Activated CD4-positive, alpha-beta memory T cell treated with anti-CD3 and anti-CD28 coated beads, Interleukin-2, amount 10 ng/mL, durations not matched to agents 7 days and 5 days (primary cell): ENCODE measurements at regions not wholly inside any gene's neighbourhood (a gene's known extent, or its start where the extent isn't known, plus 50 kb on each side); places are given as distances from the start of the nearest gene placed in this dataset.

Experiments used
- CTCF ChIA-PET: fragments of 350-600 bp; sonication (Branson Sonifier 250); formaldehyde crosslinking; loops from one replicate; lab custom pipeline; 2021; ENCODE audit warnings: antibody characterized with exemption, inconsistent platforms; lab: Charles Lee
- POLR2A ChIA-PET: fragments of 350-600 bp; sonication (Branson Sonifier 250); formaldehyde crosslinking; loops from one replicate; lab custom pipeline; 2021; ENCODE audit warnings: antibody characterized with exemption; lab: Charles Lee
- DNase-seq: peaks from one replicate; pipeline ENCODE4 v3.0.0-alpha.2; 2020
- H3K27ac Mint-ChIP-seq: one replicate; pipeline ENCODE4 v1.8.0; 2021; ENCODE audit warnings: mild to moderate bottlenecking, mixed read lengths
- H3K27me3 Mint-ChIP-seq: one replicate; pipeline ENCODE4 v1.8.0; 2021; ENCODE audit warnings: mixed read lengths
- H3K36me3 Mint-ChIP-seq: one replicate; pipeline ENCODE4 v1.8.0; 2021; ENCODE audit warnings: low read depth, mixed read lengths
- H3K4me1 Mint-ChIP-seq: one replicate; pipeline ENCODE4 v1.8.0; 2021; ENCODE audit warnings: mixed read lengths
- H3K4me3 Mint-ChIP-seq: one replicate; pipeline ENCODE4 v1.8.0; 2021; ENCODE audit warnings: mild to moderate bottlenecking, mixed read lengths
- H3K9me3 Mint-ChIP-seq: one replicate; pipeline ENCODE4 v1.8.0; 2021; ENCODE audit warnings: mixed read lengths

DNA sequence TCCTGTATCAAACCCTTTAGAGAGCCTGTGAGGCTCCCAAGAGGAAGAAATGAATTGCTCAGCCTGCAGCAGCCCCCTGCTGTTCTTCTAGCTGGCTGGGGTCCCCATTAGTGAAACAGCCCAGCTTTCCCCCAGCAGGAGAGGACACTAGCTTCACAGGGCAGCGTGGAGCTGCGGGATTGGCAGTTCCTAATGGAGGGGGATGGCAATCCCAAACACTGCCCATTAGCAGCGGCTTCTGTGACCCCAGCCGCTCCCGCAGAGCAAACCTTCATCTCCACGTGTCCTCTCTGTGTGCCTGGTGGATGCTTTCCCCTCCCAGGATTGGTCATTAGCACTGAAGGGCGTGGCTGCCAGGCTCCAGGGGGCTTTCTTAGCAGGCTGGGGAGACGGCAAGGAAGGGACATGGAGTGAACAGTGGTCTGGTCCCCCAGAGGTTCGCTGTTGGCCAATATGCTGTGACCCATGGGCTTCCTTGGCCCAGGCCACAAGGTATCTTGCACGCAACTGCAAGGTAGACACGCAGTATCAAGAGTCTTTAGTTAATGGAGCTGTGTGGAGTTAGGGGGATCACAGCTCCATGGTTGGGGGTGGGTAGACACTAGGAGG lies 322.5 kb upstream of the ZMIZ1 start:
- no peaks in the 10 kb centered on the region for H3K4me1 Mint-ChIP-seq

DNA sequence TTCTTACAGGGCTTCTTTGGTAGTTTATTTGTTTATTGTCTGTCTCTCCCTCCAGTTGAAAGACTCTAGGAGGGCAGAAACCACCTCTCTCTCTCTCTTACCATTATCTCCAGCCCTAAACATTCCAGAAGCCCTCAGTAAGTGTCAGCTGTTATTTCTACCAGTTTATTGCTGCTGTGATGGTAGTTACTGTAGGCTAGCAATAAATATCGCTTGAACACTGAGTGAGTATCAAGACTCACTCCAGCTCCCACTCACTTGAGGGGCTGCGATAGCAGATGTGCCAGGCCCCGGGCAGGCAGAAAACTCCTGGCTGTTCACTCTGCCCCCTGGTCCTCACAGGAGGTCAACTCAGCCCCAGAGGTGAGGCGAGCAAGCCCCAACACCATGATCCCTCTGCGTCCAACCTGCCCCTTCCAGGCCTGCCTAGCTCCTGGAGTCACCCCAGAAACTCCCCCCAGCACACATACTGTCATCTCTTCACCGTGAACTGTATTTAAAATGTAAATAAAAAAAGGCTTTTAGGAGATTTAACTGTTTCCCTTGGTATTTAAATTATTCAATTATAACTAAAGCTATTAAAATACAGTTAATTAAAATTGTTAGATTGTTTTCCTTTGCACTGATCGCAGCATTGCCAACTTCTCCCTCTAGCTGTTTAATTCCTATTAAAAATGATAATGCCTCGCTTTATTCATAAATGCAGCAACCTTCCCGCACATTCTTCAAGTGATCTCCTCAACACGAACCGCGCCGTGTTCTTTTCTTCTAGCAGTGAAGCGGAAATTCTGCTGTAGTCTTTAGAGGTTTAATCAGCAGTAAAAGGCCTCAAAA lies 321.1 kb upstream of the ZMIZ1 start:
- no peaks in the 10 kb centered on the region for H3K36me3 Mint-ChIP-seq
- H3K4me1 Mint-ChIP-seq: no peaks in the 10 kb centered on the region
- POLR2A ChIA-PET: no interaction called here
- no peaks in the 10 kb centered on the region for H3K9me3 Mint-ChIP-seq
- no peak for DNase-seq
- CTCF ChIA-PET: no interaction called here
- H3K27ac Mint-ChIP-seq: no peak overlapping the region
- peaks cover 6% of the 10 kb centered on the region for H3K27me3 Mint-ChIP-seq
- H3K4me3 Mint-ChIP-seq: no peak overlapping the region

More for the DNA sequence above, 322.5 kb upstream of the ZMIZ1 start:
- H3K27ac Mint-ChIP-seq: no peak overlapping the region
- no peak overlapping the region for H3K4me3 Mint-ChIP-seq
- CTCF ChIA-PET: no interaction called here
- H3K36me3 Mint-ChIP-seq: no peaks in the 10 kb centered on the region
- no peaks in the 10 kb centered on the region for H3K9me3 Mint-ChIP-seq
- H3K27me3 Mint-ChIP-seq: peaks cover 5% of the 10 kb centered on the region
- DNase-seq: no peak
- POLR2A ChIA-PET: no interaction called here

DNA sequence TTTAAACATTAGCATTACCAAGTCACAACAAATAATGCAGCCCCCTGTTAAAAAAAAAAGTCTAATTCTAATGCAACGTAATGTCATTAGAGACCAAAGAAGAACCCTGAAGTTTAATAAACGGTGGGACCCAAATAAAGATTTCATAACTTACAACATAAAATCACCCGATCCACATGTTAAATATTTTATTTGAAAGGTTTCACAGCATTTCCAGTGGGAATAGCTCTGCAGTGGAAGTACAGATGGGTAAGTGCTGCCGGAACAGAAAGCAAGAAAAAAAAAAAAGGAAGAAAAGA lies 320.6 kb upstream of the ZMIZ1 start:
- no peak overlapping the region for H3K4me3 Mint-ChIP-seq
- H3K9me3 Mint-ChIP-seq: no peaks in the 10 kb centered on the region
- POLR2A ChIA-PET: no interaction called here
- no peak for DNase-seq
- no peaks in the 10 kb centered on the region for H3K36me3 Mint-ChIP-seq
- CTCF ChIA-PET: no interaction called here
- no peak overlapping the region for H3K27ac Mint-ChIP-seq
- H3K4me1 Mint-ChIP-seq: no peaks in the 10 kb centered on the region
- peaks cover 6% of the 10 kb centered on the region for H3K27me3 Mint-ChIP-seq

DNA sequence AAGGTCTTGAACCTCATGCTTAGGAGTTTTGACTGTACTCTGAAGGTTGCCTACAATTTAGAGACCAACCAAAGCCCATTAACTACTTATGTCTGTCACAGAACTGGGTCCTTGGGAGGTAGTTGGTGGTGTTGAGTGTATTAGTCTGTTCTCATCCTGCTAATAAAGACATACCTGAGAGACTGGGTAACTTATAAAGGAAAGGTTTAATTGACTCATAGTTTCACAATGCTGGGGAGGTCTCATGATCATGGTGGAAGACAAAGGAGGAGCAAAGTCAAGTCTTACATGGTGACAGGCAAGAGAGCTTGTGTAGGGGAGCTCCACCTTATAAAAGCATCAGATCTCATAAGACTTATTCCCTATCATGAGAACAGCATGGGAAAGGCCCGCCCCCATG lies 319.6 kb upstream of the ZMIZ1 start:
- Mint-ChIP-seq H3K36me3 (no peaks in the 10 kb centered on the region), H3K9me3 (no peaks in the 10 kb centered on the region), H3K27me3 (peaks cover 10% of the 10 kb centered on the region), H3K4me3 (no peak overlapping the region), H3K27ac (no peak overlapping the region), H3K4me1 (no peaks in the 10 kb centered on the region)
- POLR2A ChIA-PET: no interaction called here
- no peak for DNase-seq
- CTCF ChIA-PET: no interaction called here

DNA sequence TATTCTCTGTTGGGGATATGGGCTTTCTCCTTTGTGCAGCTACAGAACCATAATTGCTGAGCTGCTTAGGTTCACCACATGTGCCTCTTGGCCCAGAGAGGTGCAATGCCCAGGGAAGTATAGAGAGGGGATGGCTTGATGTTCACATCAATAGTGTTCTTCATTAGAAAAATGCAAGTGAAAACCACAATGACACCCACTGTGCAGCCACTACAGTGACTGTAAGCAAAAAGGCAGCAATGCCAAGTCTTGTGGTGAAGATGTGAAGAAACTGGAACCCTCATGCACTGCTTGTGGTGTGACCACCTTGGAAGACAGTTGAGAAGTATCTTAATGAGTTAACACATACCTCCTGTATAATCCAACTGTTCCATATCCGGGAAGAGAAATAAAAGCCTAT lies 318.9 kb upstream of the ZMIZ1 start:
- no peak for DNase-seq
- no peak overlapping the region for H3K27ac Mint-ChIP-seq
- no peaks in the 10 kb centered on the region for H3K9me3 Mint-ChIP-seq
- POLR2A ChIA-PET: no interaction called here
- CTCF ChIA-PET: no interaction called here
- H3K36me3 Mint-ChIP-seq: no peaks in the 10 kb centered on the region
- H3K27me3 Mint-ChIP-seq: peaks cover 9% of the 10 kb centered on the region
- no peaks in the 10 kb centered on the region for H3K4me1 Mint-ChIP-seq
- H3K4me3 Mint-ChIP-seq: no peak overlapping the region

DNA sequence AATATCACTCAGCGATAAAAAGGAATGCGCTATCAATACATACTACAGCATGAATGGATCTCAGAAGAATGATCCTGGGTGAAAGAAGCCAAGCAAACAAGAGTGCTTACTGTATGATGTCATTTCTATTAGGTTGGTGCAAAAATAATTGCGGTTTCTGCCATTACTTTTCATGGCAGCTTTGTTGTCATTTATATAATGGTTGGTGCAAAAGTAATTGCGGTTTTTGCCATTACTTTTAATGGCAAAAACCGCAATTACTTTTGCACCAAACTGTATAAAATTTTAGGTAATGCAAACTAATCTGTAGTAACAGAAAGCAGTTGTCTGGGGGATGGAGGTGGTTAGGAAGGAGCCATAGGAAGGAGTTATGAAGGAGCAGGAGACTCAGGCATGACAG lies 318.3 kb upstream of the ZMIZ1 start:
- ChIA-PET CTCF (no interaction called here), POLR2A (no interaction called here)
- Mint-ChIP-seq H3K9me3 (no peaks in the 10 kb centered on the region), H3K27me3 (peaks cover 9% of the 10 kb centered on the region), H3K27ac (no peak overlapping the region), H3K4me1 (no peaks in the 10 kb centered on the region), H3K36me3 (no peaks in the 10 kb centered on the region), H3K4me3 (no peak overlapping the region)
- no peak for DNase-seq

DNA sequence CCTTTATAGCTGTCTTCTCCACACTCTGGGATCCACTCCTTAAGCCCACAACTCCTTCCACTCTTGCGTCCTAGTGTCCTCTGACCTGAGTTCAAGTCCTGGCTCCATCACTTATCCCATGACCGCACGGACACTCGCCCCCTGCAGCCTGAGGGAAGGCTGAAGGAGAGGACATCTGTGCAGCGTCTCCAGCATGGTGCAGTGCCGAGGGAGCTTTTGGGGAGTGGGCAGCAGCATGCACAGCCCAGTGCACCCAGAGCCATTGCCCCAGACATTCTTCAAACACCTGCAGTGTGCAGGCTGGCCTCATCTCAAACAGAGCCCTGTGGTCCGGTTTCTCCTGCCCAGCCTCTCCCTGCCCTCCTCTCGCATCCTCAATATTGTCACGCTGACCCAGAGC lies 317.1 kb upstream of the ZMIZ1 start:
- DNase-seq: no peak
- POLR2A ChIA-PET: no interaction called here
- H3K4me3 Mint-ChIP-seq: no peak overlapping the region
- no peaks in the 10 kb centered on the region for H3K36me3 Mint-ChIP-seq
- H3K27me3 Mint-ChIP-seq: peaks cover 13% of the 10 kb centered on the region
- no peaks in the 10 kb centered on the region for H3K9me3 Mint-ChIP-seq
- CTCF ChIA-PET: no interaction called here
- H3K27ac Mint-ChIP-seq: no peak overlapping the region
- no peaks in the 10 kb centered on the region for H3K4me1 Mint-ChIP-seq

DNA sequence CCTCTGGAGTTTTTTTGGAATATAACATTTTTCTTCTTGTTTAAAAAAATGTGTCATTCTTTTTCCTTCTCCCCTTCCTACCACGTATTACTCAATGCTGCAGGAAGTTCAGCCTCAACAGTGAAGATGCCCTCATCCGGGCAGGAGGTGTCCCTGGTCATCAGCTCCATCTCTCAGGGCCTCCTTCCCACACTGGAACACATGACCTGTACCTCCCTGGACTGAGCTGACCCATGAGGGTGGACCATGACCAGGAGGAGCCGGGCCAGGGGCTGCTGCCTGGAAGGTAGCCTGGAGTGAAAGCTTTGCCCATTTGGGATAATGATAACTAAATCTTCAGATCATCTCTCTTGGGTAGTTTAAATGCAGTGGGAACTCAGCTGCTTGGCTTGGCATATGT lies 316.5 kb upstream of the ZMIZ1 start:
- H3K4me3 Mint-ChIP-seq: no peak overlapping the region
- ChIA-PET CTCF (no interaction called here), POLR2A (no interaction called here)
- DNase-seq: no peak
- no peaks in the 10 kb centered on the region for H3K9me3 Mint-ChIP-seq
- peaks cover 2% of the 10 kb centered on the region for H3K4me1 Mint-ChIP-seq
- H3K36me3 Mint-ChIP-seq: no peaks in the 10 kb centered on the region
- peaks cover 14% of the 10 kb centered on the region for H3K27me3 Mint-ChIP-seq
- no peak overlapping the region for H3K27ac Mint-ChIP-seq

DNA sequence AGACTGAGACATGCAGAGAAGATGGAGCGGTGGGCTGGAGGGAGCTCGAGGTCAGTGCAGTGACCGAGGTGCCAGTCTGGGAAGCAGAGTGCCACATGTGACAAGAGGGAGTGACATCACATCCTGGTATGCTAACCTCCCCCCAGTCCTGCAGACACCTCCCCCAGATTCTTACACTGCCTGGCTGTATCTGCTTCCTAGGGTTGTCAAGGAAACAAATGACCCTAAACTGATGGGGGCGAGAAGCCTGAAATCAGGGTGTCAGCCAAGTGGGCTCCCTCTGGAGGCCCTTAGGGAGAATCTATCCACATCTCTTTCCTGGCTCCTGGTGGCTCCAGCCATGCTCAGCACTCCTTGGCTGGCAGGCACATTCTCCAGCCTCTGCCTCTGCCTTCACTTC lies 316.1 kb upstream of the ZMIZ1 start:
- Mint-ChIP-seq H3K4me1 (peaks cover 2% of the 10 kb centered on the region), H3K27ac (no peak overlapping the region), H3K36me3 (no peaks in the 10 kb centered on the region), H3K9me3 (no peaks in the 10 kb centered on the region), H3K27me3 (peaks cover 14% of the 10 kb centered on the region), H3K4me3 (no peak overlapping the region)
- DNase-seq: no peak
- CTCF ChIA-PET: no interaction called here
- POLR2A ChIA-PET: no interaction called here

DNA sequence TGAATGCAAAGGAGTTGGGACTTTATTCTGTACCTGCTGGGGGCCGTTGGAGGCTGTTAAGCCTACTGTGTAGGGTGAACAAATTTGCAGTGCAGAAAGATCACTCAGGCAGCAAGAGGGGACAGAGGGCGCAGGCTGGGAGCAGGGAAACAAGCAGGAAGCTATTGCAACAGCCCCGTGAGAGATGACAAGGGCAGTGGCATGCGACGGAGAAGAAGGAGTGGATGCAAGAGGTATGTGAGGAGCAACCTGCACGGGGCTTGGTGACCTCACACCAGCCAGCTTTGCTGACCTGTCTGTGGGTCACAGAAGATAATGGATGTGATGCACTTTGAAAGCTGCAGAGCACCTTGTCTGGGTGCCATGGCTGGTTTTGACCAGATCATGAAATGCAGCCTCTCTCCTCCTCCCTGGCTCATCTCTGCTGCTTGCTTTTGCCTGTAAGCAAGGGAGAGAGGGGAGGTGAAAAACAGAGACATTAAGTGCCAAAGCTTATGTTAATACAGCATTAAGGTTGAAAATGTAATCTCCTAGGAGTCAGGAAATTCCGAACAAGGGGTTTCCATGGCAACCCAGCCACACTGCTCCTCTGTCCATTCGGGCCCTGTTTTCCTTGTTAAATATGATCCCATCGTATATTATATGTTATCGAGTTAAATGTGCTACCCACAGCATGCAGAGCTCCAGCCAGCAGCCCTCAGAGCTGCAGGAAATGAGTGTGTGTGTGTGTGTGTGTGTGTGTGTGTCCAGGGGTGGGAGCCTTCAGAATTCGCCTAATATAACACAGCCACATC lies 314.3 kb upstream of the ZMIZ1 start:
- no peaks in the 10 kb centered on the region for H3K36me3 Mint-ChIP-seq
- DNase-seq: no peak
- H3K9me3 Mint-ChIP-seq: no peaks in the 10 kb centered on the region
- H3K27me3 Mint-ChIP-seq: peaks cover 13% of the 10 kb centered on the region
- H3K27ac Mint-ChIP-seq: no peak overlapping the region
- CTCF ChIA-PET: no interaction called here
- H3K4me3 Mint-ChIP-seq: no peak overlapping the region
- POLR2A ChIA-PET: no interaction called here
- H3K4me1 Mint-ChIP-seq: peaks cover 2% of the 10 kb centered on the region

DNA sequence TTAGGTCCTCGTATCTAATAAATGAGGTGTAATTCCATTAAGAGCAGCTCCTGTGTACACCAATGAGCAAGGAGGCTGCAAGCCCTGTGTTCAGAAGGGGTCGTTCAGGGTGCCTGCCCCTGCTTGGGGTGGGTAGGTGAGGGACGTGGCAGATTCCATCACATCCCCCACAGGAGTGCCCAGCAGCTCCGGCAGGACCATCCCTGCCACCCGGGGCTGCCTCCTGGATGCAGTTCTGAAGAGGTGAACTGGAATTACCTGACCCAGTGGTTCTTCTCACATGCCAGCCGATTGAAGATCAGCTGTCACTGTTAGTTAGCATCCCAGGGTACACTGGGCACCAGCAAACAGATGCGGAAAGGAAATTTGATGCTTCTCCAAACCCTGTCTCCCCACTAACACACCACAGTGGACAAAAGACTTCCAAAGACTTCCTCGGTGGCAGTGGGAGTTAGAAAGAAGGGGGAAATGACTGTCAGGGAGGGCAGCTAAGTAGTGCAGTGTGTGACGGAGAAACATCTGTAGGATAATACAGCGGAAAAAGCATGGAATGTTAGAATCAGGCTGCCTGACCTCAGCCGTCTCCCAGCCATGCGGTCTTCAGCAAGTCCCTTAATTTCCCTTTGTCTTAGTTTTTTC lies 313.6 kb upstream of the ZMIZ1 start:
- H3K27ac Mint-ChIP-seq: no peak overlapping the region
- H3K9me3 Mint-ChIP-seq: no peaks in the 10 kb centered on the region
- H3K27me3 Mint-ChIP-seq: peaks cover 13% of the 10 kb centered on the region
- ChIA-PET CTCF (no interaction called here), POLR2A (no interaction called here)
- H3K36me3 Mint-ChIP-seq: no peaks in the 10 kb centered on the region
- peaks cover 2% of the 10 kb centered on the region for H3K4me1 Mint-ChIP-seq
- no peak overlapping the region for H3K4me3 Mint-ChIP-seq
- DNase-seq: no peak

DNA sequence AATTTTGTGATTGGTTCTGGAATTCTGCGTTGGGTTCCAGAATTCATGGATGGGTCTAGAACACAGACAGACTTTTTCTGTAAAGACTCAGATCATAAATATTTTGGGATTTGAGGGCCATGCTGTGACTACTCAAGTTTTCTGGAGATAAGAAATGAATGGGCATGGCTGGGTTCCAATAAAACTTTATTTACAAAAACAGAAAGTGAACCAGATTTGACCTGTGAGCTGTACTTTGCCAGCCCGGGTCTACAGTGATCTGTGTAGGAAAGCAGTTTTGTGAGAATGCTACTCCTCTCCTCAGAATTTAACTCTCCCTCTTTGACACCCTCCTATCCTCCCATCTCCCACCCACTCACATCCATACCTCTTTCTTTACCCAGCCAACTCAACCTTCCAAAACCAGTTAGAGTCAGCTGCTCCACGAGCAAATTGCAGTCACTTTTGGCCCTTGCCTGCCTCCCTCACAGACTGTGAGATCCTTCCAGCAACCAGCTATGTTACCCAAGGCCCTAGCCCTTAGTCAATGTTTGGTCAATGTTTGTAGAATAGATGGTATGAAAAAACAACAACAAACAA lies 312.8 kb upstream of the ZMIZ1 start:
- Mint-ChIP-seq H3K4me3 (no peak overlapping the region), H3K9me3 (no peaks in the 10 kb centered on the region), H3K36me3 (no peaks in the 10 kb centered on the region), H3K27ac (no peak overlapping the region), H3K4me1 (peaks cover 2% of the 10 kb centered on the region), H3K27me3 (peaks cover 13% of the 10 kb centered on the region)
- no peak for DNase-seq
- POLR2A ChIA-PET: no interaction called here
- CTCF ChIA-PET: no interaction called here
